GM23338 (cell line): ENCODE measurements at regions not wholly inside any gene's neighbourhood (a gene's known extent, or its start where the extent isn't known, plus 50 kb on each side); places are given as distances from the start of the nearest gene placed in this dataset.

Experiments
- ATAC-seq: fragments of 200-7000 bp; cut with Tn5 transposase; 3 replicates; pipeline ENCODE4 v1.9.1; 2020
- DNase-seq: peaks from one replicate; pipeline ENCODE4 v3.0.0-alpha.2; 2015; ENCODE audit warnings: low spot score
- H2AFZ ChIP-seq: fragments of 200-600 bp; sonication (generic); 2 replicates; pipeline ENCODE4 v1.8.0; 2016; ENCODE audit warnings: antibody characterized with exemption, mild to moderate bottlenecking, moderate library complexity
- H3F3A ChIP-seq: fragments of 200-600 bp; sonication (generic); replicated peaks from 2 replicates; pipeline ENCODE4 v1.8.0; 2017; ENCODE audit warnings: antibody characterized with exemption, mixed run types, low read depth
- H3K27ac ChIP-seq: fragments of 200-600 bp; sonication (generic); 2 replicates; pipeline ENCODE4 v1.6.1; 2016; ENCODE audit warnings: low read depth
- H3K27me3 ChIP-seq: fragments of 200-600 bp; sonication (generic); 2 replicates; pipeline ENCODE4 v1.8.0; 2016; ENCODE audit warnings: mild to moderate bottlenecking, mixed run types, moderate library complexity; ENCODE audit not compliant: insufficient read depth
- H3K36me3 ChIP-seq: fragments of 200-600 bp; sonication (generic); 2 replicates; pipeline ENCODE4 v1.8.0; 2016; ENCODE audit warnings: mild to moderate bottlenecking; ENCODE audit not compliant: insufficient read depth
- H3K4me1 ChIP-seq: fragments of 200-600 bp; sonication (generic); 2 replicates; pipeline ENCODE4 v1.8.0; 2016; ENCODE audit warnings: mild to moderate bottlenecking, moderate library complexity; ENCODE audit not compliant: insufficient read depth
- H3K4me2 ChIP-seq: fragments of 200-600 bp; sonication (generic); 2 replicates; pipeline ENCODE4 v1.7.1; 2017; ENCODE audit warnings: mixed run types
- H3K4me3 ChIP-seq: fragments of 200-600 bp; sonication (generic); 2 replicates; pipeline ENCODE4 v1.6.1; 2016; ENCODE audit warnings: mixed run types
- H3K79me2 ChIP-seq: fragments of 200-600 bp; sonication (generic); replicated peaks from 2 replicates; pipeline ENCODE4 v1.8.0; 2017; ENCODE audit warnings: mild to moderate bottlenecking; ENCODE audit not compliant: insufficient read depth
- H3K9me2 ChIP-seq: fragments of 200-600 bp; sonication (generic); 2 replicates; pipeline ENCODE4 v1.8.0; 2017; ENCODE audit not compliant: insufficient read depth
- H4K20me1 ChIP-seq: fragments of 200-600 bp; sonication (generic); replicated peaks from 2 replicates; pipeline ENCODE4 v1.8.0; 2017; ENCODE audit warnings: mild to moderate bottlenecking; ENCODE audit not compliant: insufficient read depth
- H3K27ac Mint-ChIP-seq: 2 replicates; pipeline ENCODE4 v1.8.0; 2020; ENCODE audit warnings: inconsistent platforms, mild to moderate bottlenecking, moderate library complexity, mixed read lengths
- H3K27me3 Mint-ChIP-seq: 3 replicates; pipeline ENCODE4 v1.8.0; 2022; ENCODE audit warnings: low read depth, mild to moderate bottlenecking, moderate library complexity, mixed read lengths, inconsistent platforms; ENCODE audit not compliant: insufficient read depth, poor library complexity
- H3K36me3 Mint-ChIP-seq: 3 replicates; pipeline ENCODE4 v1.8.0; 2021; ENCODE audit warnings: low read depth, mild to moderate bottlenecking, inconsistent platforms, moderate library complexity, mixed read lengths
- H3K4me1 Mint-ChIP-seq: 3 replicates; pipeline ENCODE4 v1.8.0; 2020; ENCODE audit warnings: mild to moderate bottlenecking, inconsistent platforms, mixed read lengths
- H3K4me3 Mint-ChIP-seq: 3 replicates; pipeline ENCODE4 v1.8.0; 2021; ENCODE audit warnings: moderate library complexity, mild to moderate bottlenecking, inconsistent platforms, mixed read lengths
- H3K9me3 Mint-ChIP-seq: 3 replicates; pipeline ENCODE4 v1.8.0; 2020; ENCODE audit warnings: moderate library complexity, mild to moderate bottlenecking, inconsistent platforms, mixed read lengths
- CREB1 ChIP-seq: fragments of 250-450 bp; sonication (Bioruptor Pico); IDR thresholded peaks from 2 replicates; pipeline ENCODE4 v1.5.0; 2020; ENCODE audit warnings: low read depth, mild to moderate bottlenecking, moderate library complexity
- CTCF ChIP-seq, 2 experiments: fragments of 200-600 bp in 1 of 2; sonication (generic) in 1 of 2; conservative IDR thresholded peaks; 2 replicates each; pipeline versions ENCODE4 v1.5.1 to v1.6.1; 2016 to 2017; ENCODE audit warnings: antibody characterized with exemption in 2 of 2, low read depth in 2 of 2, mild to moderate bottlenecking in 2 of 2, moderate library complexity in 1 of 2
- ETS1 ChIP-seq: IDR thresholded peaks from 2 replicates; pipeline ENCODE4 v1.6.1; 2016; ENCODE audit warnings: antibody characterized with exemption
- EZH2 ChIP-seq: fragments of 200-600 bp; sonication (generic); IDR thresholded peaks from one replicate; pipeline ENCODE4 v1.8.0; 2017; ENCODE audit warnings: antibody characterized with exemption, mild to moderate bottlenecking, low read depth; ENCODE audit not compliant: unreplicated experiment
- EZH2phosphoT487 ChIP-seq: fragments of 200-600 bp; sonication (generic); IDR thresholded peaks from one replicate; pipeline ENCODE4 v1.8.1; 2018; ENCODE audit warnings: antibody characterized with exemption; ENCODE audit not compliant: unreplicated experiment
- JUNB ChIP-seq: IDR thresholded peaks from one replicate; pipeline ENCODE4 v1.6.1; 2016; ENCODE audit warnings: antibody characterized with exemption; ENCODE audit not compliant: unreplicated experiment
- NANOG ChIP-seq: IDR thresholded peaks from 2 replicates; pipeline ENCODE4 v1.6.1; 2016; ENCODE audit warnings: antibody characterized with exemption, borderline replicate concordance
- POLR2AphosphoS5 ChIP-seq: IDR thresholded peaks from 2 replicates; pipeline ENCODE4 v1.6.1; 2016; ENCODE audit warnings: antibody characterized with exemption, low read depth
- REST ChIP-seq: IDR thresholded peaks from one replicate; pipeline ENCODE4 v1.6.1; 2018; ENCODE audit warnings: antibody characterized with exemption; ENCODE audit not compliant: unreplicated experiment
- STAT1 ChIP-seq: IDR thresholded peaks from one replicate; pipeline ENCODE4 v1.6.1; 2016; ENCODE audit warnings: antibody characterized with exemption; ENCODE audit not compliant: unreplicated experiment
- ZNF114 ChIP-seq: fragments of 250-450 bp; sonication (Bioruptor Pico); IDR thresholded peaks from 2 replicates; pipeline ENCODE4 v1.5.0; 2020; ENCODE audit warnings: mild to moderate bottlenecking, moderate library complexity
- ZNF331 ChIP-seq: fragments of 250-450 bp; sonication (Bioruptor Pico); IDR thresholded peaks from 2 replicates; pipeline ENCODE4 v1.5.0; 2020; ENCODE audit warnings: low read depth, mild to moderate bottlenecking, moderate library complexity
- ZNF462 ChIP-seq: fragments of 250-450 bp; sonication (Bioruptor Pico); IDR thresholded peaks from 2 replicates; pipeline ENCODE4 v1.5.0; 2020; ENCODE audit warnings: mild to moderate bottlenecking, moderate library complexity

- Mint-ChIP-seq H3K9me3 (no peaks in the 10 kb centered on the region), H3K4me3 (no peak overlapping the region), H3K4me1 (peaks cover 4% of the 10 kb centered on the region; the same call in 1 of the 3 replicates), H3K27ac (no peak overlapping the region), H3K27me3 (no peaks in the 10 kb centered on the region), H3K36me3 (no peaks in the 10 kb centered on the region)
- Histone ChIP-seq H3K27me3 (no peaks in the 10 kb centered on the region), H2AFZ (no peak overlapping the region), H3K36me3 (no peaks in the 10 kb centered on the region), H3K79me2 (no peaks in the 10 kb centered on the region), H3K9me2 (peaks cover 14% of the 10 kb centered on the region; the same call in 1 of the 2 replicates), H3K4me3 (no peak overlapping the region), H3F3A (no peaks in the 10 kb centered on the region), H3K27ac (no peak overlapping the region), H3K4me1 (no peaks in the 10 kb centered on the region), H3K4me2 (no peak overlapping the region), H4K20me1 (no peaks in the 10 kb centered on the region)
- TF ChIP-seq EZH2phosphoT487 (no peak), REST (no peak), CREB1 (CRISPR knock-in tag) (no peak), CTCF (conservative IDR thresholded peaks at IDR 0.05; ENCODE audit: low read depth in 2 of 2) (no peak), ZNF462 (no peak), ETS1 (no peak), EZH2 (no peak), ZNF331 (CRISPR knock-in tag) (no peak), ZNF114 (no peak), STAT1 (no peak), NANOG (no peak), POLR2AphosphoS5 (no peak), JUNB (no peak)
- ATAC-seq (no peak), DNase-seq (no peak)
Observed at GRCh38 chr11:111091321-111091938, 154.1 kb upstream of the POU2AF2 start.
